ENCODE measurements at regions not wholly inside any gene's neighbourhood (a gene's known extent, or its start where the extent isn't known, plus 50 kb on each side); places are given as distances from the start of the nearest gene placed in this dataset.

- no peak for DNase-seq
- Histone ChIP-seq H3K36me3 (no peaks in the 10 kb centered on the region), H3K27ac (no peak overlapping the region), H3K4me3 (replicated peaks in 1 of 3) (no peak overlapping the region), H3K9me3 (no peaks in the 10 kb centered on the region), H3K4me1 (no peaks in the 10 kb centered on the region), H3K27me3 (no peaks in the 10 kb centered on the region)
- 93 to 99% methylated on average over 15 to 17 of the region's 17 CpGs for WGBS, 2 donors
- TF ChIP-seq, protein P1, sequence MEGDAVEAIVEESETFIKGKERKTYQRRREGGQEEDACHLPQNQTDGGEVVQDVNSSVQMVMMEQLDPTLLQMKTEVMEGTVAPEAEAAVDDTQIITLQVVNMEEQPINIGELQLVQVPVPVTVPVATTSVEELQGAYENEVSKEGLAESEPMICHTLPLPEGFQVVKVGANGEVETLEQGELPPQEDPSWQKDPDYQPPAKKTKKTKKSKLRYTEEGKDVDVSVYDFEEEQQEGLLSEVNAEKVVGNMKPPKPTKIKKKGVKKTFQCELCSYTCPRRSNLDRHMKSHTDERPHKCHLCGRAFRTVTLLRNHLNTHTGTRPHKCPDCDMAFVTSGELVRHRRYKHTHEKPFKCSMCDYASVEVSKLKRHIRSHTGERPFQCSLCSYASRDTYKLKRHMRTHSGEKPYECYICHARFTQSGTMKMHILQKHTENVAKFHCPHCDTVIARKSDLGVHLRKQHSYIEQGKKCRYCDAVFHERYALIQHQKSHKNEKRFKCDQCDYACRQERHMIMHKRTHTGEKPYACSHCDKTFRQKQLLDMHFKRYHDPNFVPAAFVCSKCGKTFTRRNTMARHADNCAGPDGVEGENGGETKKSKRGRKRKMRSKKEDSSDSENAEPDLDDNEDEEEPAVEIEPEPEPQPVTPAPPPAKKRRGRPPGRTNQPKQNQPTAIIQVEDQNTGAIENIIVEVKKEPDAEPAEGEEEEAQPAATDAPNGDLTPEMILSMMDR (IDR thresholded peaks at IDR 0.05), result no peak
- no peak for TF ChIP-seq POLR2A (IDR thresholded peaks at IDR 0.05)
- intact Hi-C loops (cut with DNase I), result no loop called here
Measured at GRCh38 chr3:19748782-19749447, 185.1 kb downstream of the EFHB start.

- intact Hi-C loops (cut with DNase I), result no loop called here
- WGBS, 2 donors, result 71 to 73% methylated on average over 3 of the region's 3 CpGs
- H3K9me3 ChIP-seq, result no peaks in the 10 kb centered on the region
- no peaks in the 10 kb centered on the region for H3K4me1 ChIP-seq
- H3K27me3 ChIP-seq, result no peaks in the 10 kb centered on the region
- no peak overlapping the region for H3K4me3 ChIP-seq (replicated peaks in 1 of 3)
- no peak for DNase-seq
- TF ChIP-seq POLR2A (IDR thresholded peaks at IDR 0.05), result no peak
- TF ChIP-seq, protein P1 (IDR thresholded peaks at IDR 0.05), result no peak
- no peaks in the 10 kb centered on the region for H3K36me3 ChIP-seq
- H3K27ac ChIP-seq, result no peak overlapping the region
Measured at GRCh38 chr3:19744047-19744446, 190.0 kb downstream of the EFHB start.

DNA sequence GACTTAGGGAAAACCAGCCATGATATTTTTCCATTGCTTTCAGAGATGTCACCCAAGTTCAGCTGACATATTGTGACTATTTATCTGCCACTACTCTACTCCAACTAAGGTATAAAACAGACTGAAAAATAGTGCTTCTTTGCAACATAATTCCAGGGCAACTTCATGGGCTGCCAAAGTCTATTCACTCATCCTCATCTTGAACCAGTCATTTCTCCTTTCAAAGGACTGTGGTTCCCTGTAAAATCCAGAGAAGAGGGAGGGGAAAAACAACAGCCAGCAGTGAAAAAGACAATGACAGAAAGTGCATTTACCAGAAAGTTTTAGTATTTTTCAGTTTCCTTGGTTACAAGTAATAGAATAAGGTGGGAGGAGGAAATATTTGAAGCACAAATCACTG, 191.1 kb downstream of the EFHB start:
- intact Hi-C loops (cut with DNase I), result no loop called here
- DNase-seq, result no peak
- Histone ChIP-seq H3K27me3 (no peaks in the 10 kb centered on the region), H3K27ac (no peak overlapping the region), H3K36me3 (no peaks in the 10 kb centered on the region), H3K4me1 (no peaks in the 10 kb centered on the region), H3K4me3 (replicated peaks in 1 of 3) (no peak overlapping the region), H3K9me3 (no peaks in the 10 kb centered on the region)
- no peak for TF ChIP-seq POLR2A (IDR thresholded peaks at IDR 0.05)
- TF ChIP-seq, protein P1 (IDR thresholded peaks at IDR 0.05), result no peak

DNA sequence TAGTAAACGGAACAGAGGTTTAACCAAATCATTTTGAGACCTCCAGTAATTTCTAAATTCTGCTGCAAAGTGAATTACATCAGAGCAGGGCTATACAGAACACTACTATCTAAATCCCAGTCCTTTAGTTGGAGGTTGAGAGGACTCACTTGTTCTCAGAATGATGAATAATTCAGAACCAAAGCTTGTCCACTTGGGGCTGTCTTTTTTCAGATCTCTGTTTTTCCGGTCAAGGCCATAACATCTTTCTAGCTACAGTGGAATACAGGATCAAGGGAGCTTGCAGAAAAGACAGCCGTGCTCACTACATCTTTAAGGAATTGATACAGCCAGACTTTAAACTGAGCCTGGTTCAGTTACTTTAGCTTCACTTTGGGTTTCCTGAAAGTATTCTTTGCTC, 194.5 kb downstream of the EFHB start:
- no peaks in the 10 kb centered on the region for H3K9me3 ChIP-seq
- no peak for DNase-seq
- no peak overlapping the region for H3K4me3 ChIP-seq (replicated peaks in 1 of 3)
- H3K27ac ChIP-seq, result no peak overlapping the region
- TF ChIP-seq, protein P1 (IDR thresholded peaks at IDR 0.05), result no peak
- no peak for TF ChIP-seq POLR2A (IDR thresholded peaks at IDR 0.05)
- H3K4me1 ChIP-seq, result no peaks in the 10 kb centered on the region
- intact Hi-C loops (cut with DNase I), result no loop called here
- no peaks in the 10 kb centered on the region for H3K27me3 ChIP-seq
- no peaks in the 10 kb centered on the region for H3K36me3 ChIP-seq
- 75 to 81% methylated on average over 3 of the region's 3 CpGs for whole genome bisulfite sequencing, 2 donors

- Histone ChIP-seq H3K9me3 (no peaks in the 10 kb centered on the region), H3K27ac (no peak overlapping the region), H3K4me1 (no peaks in the 10 kb centered on the region), H3K36me3 (no peaks in the 10 kb centered on the region), H3K27me3 (no peaks in the 10 kb centered on the region), H3K4me3 (replicated peaks in 1 of 3) (no peak overlapping the region)
- no peak for TF ChIP-seq POLR2A (IDR thresholded peaks at IDR 0.05)
- TF ChIP-seq, protein P1 (IDR thresholded peaks at IDR 0.05), result no peak
- intact Hi-C loops (cut with DNase I), result no loop called here
- no peak for DNase-seq
- 35 to 62% methylated on average over 1 of the region's 1 CpG for WGBS, 2 donors
Measured at GRCh38 chr3:19738846-19739245, 195.2 kb downstream of the EFHB start.
